Duodenal mucosa (tissue), 2 donors: ENCODE measurements at regions not wholly inside any gene's neighbourhood (a gene's known extent, or its start where the extent isn't known, plus 50 kb on each side); places are given as distances from the start of the nearest gene placed in this dataset.

Experiments used
- H3K27ac ChIP-seq: one replicate; pipeline ENCODE4 v1.7.0; 2013; ENCODE audit warnings: low read depth, low read length
- H3K27me3 ChIP-seq, 2 donors: one replicate each; pipeline ENCODE4 v1.7.0; 2013; ENCODE audit warnings: low read length in 2 of 2, control low read depth in 1 of 2; ENCODE audit not compliant: insufficient read depth in 2 of 2, control insufficient read depth in 1 of 2
- H3K36me3 ChIP-seq, 2 donors: one replicate each; pipeline ENCODE4 v1.7.0; 2013; ENCODE audit warnings: low read length in 2 of 2, control low read depth in 1 of 2; ENCODE audit not compliant: insufficient read depth in 2 of 2, control insufficient read depth in 1 of 2
- H3K4me1 ChIP-seq, 2 donors: one replicate each; pipeline ENCODE4 v1.7.0; 2013; ENCODE audit warnings: low read length in 2 of 2, control low read depth in 1 of 2; ENCODE audit not compliant: insufficient read depth in 2 of 2, control insufficient read depth in 1 of 2
- H3K4me3 ChIP-seq, 2 donors: one replicate each; pipeline ENCODE4 v1.7.0; 2013; ENCODE audit warnings: low read length in 2 of 2, low read depth in 1 of 2
- H3K9ac ChIP-seq, 2 donors: one replicate each; pipeline ENCODE4 v1.7.0; 2013; ENCODE audit warnings: low read length in 2 of 2, low read depth in 1 of 2
- H3K9me3 ChIP-seq, 2 donors: one replicate each; pipeline ENCODE4 v1.7.0; 2013; ENCODE audit warnings: low read length in 2 of 2, control low read depth in 1 of 2; ENCODE audit not compliant: control insufficient read depth in 1 of 2

GRCh38 chr18:51391215-51391614 lies 193.7 kb upstream of the MEX3C start:
- H3K36me3 ChIP-seq: no peaks in the 10 kb centered on the region
- no peaks in the 10 kb centered on the region for H3K9me3 ChIP-seq
- no peak overlapping the region for H3K9ac ChIP-seq
- no peak overlapping the region for H3K27ac ChIP-seq
- no peak overlapping the region for H3K4me3 ChIP-seq
- no peaks in the 10 kb centered on the region for H3K4me1 ChIP-seq
- H3K27me3 ChIP-seq: no peaks in the 10 kb centered on the region

- no peaks in the 10 kb centered on the region for H3K9me3 ChIP-seq
- no peaks in the 10 kb centered on the region for H3K4me1 ChIP-seq
- H3K4me3 ChIP-seq: no peak overlapping the region
- H3K36me3 ChIP-seq: no peaks in the 10 kb centered on the region
- H3K27ac ChIP-seq: no peak overlapping the region
- H3K27me3 ChIP-seq: no peaks in the 10 kb centered on the region
- no peak overlapping the region for H3K9ac ChIP-seq
Observed at GRCh38 chr18:51391731-51392130, 194.2 kb upstream of the MEX3C start.

GRCh38 chr18:51397347-51397962 lies 200.0 kb upstream of the MEX3C start:
- H3K36me3 ChIP-seq: no peaks in the 10 kb centered on the region
- no peaks in the 10 kb centered on the region for H3K4me1 ChIP-seq
- H3K27me3 ChIP-seq: no peaks in the 10 kb centered on the region
- no peak overlapping the region for H3K9ac ChIP-seq
- no peaks in the 10 kb centered on the region for H3K9me3 ChIP-seq
- no peak overlapping the region for H3K27ac ChIP-seq
- H3K4me3 ChIP-seq: no peak overlapping the region

GRCh38 chr18:51398104-51398503 lies 200.6 kb upstream of the MEX3C start:
- H3K27ac ChIP-seq: no peak overlapping the region
- H3K4me1 ChIP-seq: no peaks in the 10 kb centered on the region
- no peak overlapping the region for H3K9ac ChIP-seq

GRCh38 chr18:51399491-51400122 lies 202.1 kb upstream of the MEX3C start:
- Histone ChIP-seq H3K36me3 (no peaks in the 10 kb centered on the region), H3K4me3 (no peak overlapping the region), H3K9ac (no peak overlapping the region), H3K9me3 (no peaks in the 10 kb centered on the region), H3K4me1 (no peaks in the 10 kb centered on the region), H3K27ac (no peak overlapping the region), H3K27me3 (no peaks in the 10 kb centered on the region)

More at GRCh38 chr18:51398104-51398503, 200.6 kb upstream of the MEX3C start:
- H3K9me3 ChIP-seq: no peaks in the 10 kb centered on the region
- H3K36me3 ChIP-seq: no peaks in the 10 kb centered on the region
- no peak overlapping the region for H3K4me3 ChIP-seq
- no peaks in the 10 kb centered on the region for H3K27me3 ChIP-seq

- Histone ChIP-seq H3K9ac (no peak overlapping the region), H3K9me3 (no peaks in the 10 kb centered on the region), H3K36me3 (no peaks in the 10 kb centered on the region), H3K27ac (no peak overlapping the region), H3K4me1 (no peaks in the 10 kb centered on the region), H3K27me3 (no peaks in the 10 kb centered on the region), H3K4me3 (no peak overlapping the region)
Observed at GRCh38 chr18:51400721-51401120, 203.2 kb upstream of the MEX3C start.

GRCh38 chr18:51401912-51402311 lies 204.4 kb upstream of the MEX3C start:
- no peak overlapping the region for H3K9ac ChIP-seq
- H3K9me3 ChIP-seq: no peaks in the 10 kb centered on the region
- no peaks in the 10 kb centered on the region for H3K36me3 ChIP-seq
- no peak overlapping the region for H3K27ac ChIP-seq
- H3K27me3 ChIP-seq: no peaks in the 10 kb centered on the region
- H3K4me3 ChIP-seq: no peak overlapping the region
- no peaks in the 10 kb centered on the region for H3K4me1 ChIP-seq

- Histone ChIP-seq H3K27ac (no peak overlapping the region), H3K9ac (no peak overlapping the region), H3K9me3 (no peaks in the 10 kb centered on the region), H3K36me3 (no peaks in the 10 kb centered on the region), H3K4me3 (no peak overlapping the region), H3K4me1 (no peaks in the 10 kb centered on the region), H3K27me3 (no peaks in the 10 kb centered on the region)
Observed at GRCh38 chr18:51404620-51405019, 207.1 kb upstream of the MEX3C start.

GRCh38 chr18:51405683-51406477 lies 208.4 kb upstream of the MEX3C start:
- H3K27me3 ChIP-seq: peaks cover 0 to 1% of the 10 kb centered on the region in 2 donors
- H3K9ac ChIP-seq: no peak overlapping the region
- no peaks in the 10 kb centered on the region for H3K9me3 ChIP-seq
- H3K27ac ChIP-seq: no peak overlapping the region
- no peak overlapping the region for H3K4me3 ChIP-seq
- H3K4me1 ChIP-seq: no peaks in the 10 kb centered on the region
- H3K36me3 ChIP-seq: no peaks in the 10 kb centered on the region
